Stimulated activated effector memory CD8-positive, alpha-beta T cell treated with anti-CD3 and anti-CD28 coated beads, Interleukin-12 subunit alpha, Interleukin-12 subunit beta, amount 100 ng/mL, for 72 hours (primary cell): ENCODE measurements at regions not wholly inside any gene's neighbourhood (a gene's known extent, or its start where the extent isn't known, plus 50 kb on each side); places are given as distances from the start of the nearest gene placed in this dataset.

Source experiments
- ATAC-seq: fragments of 150-1000 bp; cut with Tn5 transposase; 2 replicates; pipeline ENCODE4 v1.10.0; 2021
- DNase-seq, 2 donors: peaks; one replicate each; pipeline ENCODE4 v3.0.0; 2021 to 2022; ENCODE audit warnings: low spot score in 2 of 2
- H3K27ac Mint-ChIP-seq: one replicate; pipeline ENCODE4 v1.8.0; 2022; ENCODE audit warnings: mild to moderate bottlenecking, mixed read lengths
- H3K36me3 Mint-ChIP-seq: one replicate; pipeline ENCODE4 v1.8.0; 2022; ENCODE audit warnings: mild to moderate bottlenecking, mixed read lengths
- H3K4me1 Mint-ChIP-seq: one replicate; pipeline ENCODE4 v1.8.0; 2022; ENCODE audit warnings: mixed read lengths
- H3K4me3 Mint-ChIP-seq: one replicate; pipeline ENCODE4 v1.8.0; 2022; ENCODE audit warnings: mild to moderate bottlenecking, mixed read lengths
- H3K9me3 Mint-ChIP-seq: one replicate; pipeline ENCODE4 v1.8.0; 2022; ENCODE audit warnings: mixed read lengths

- Mint-ChIP-seq H3K9me3 (no peaks in the 10 kb centered on the region), H3K27ac (no peak overlapping the region), H3K4me3 (no peak overlapping the region), H3K36me3 (no peaks in the 10 kb centered on the region), H3K4me1 (peaks cover 10% of the 10 kb centered on the region)
- DNase-seq, result no peak
- ATAC-seq, result no peak
These were observed 90.3 kb downstream of the SNX5 start for GRCh38 chr20:17878069-17878911.

DNA sequence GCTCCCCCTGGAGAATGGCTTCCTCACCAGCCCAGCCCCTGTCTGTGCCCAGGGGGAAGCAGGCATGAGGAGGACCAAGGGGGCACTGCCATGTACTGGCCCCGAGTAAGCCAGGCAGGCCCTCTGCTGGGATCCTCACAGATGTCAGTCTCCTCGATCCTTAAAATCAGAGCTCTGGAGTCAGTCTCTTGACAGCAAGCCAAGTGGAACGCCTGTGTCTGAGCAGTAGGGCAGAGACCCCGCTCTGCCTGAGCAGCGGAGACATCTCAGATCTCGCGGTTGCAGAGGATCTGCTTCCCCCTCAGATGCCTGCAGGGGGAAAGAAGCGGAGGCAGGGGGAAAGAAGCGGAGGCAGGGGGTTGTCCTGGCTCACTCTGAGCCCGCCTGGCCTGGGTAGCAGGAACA lies 92.6 kb downstream of the SNX5 start:
- DNase-seq (no peak), ATAC-seq (no peak)
- no peak overlapping the region for H3K4me3 Mint-ChIP-seq
- H3K4me1 Mint-ChIP-seq, result peaks cover 19% of the 10 kb centered on the region
- H3K27ac Mint-ChIP-seq, result no peak overlapping the region
- H3K36me3 Mint-ChIP-seq, result no peaks in the 10 kb centered on the region
- no peaks in the 10 kb centered on the region for H3K9me3 Mint-ChIP-seq

DNA sequence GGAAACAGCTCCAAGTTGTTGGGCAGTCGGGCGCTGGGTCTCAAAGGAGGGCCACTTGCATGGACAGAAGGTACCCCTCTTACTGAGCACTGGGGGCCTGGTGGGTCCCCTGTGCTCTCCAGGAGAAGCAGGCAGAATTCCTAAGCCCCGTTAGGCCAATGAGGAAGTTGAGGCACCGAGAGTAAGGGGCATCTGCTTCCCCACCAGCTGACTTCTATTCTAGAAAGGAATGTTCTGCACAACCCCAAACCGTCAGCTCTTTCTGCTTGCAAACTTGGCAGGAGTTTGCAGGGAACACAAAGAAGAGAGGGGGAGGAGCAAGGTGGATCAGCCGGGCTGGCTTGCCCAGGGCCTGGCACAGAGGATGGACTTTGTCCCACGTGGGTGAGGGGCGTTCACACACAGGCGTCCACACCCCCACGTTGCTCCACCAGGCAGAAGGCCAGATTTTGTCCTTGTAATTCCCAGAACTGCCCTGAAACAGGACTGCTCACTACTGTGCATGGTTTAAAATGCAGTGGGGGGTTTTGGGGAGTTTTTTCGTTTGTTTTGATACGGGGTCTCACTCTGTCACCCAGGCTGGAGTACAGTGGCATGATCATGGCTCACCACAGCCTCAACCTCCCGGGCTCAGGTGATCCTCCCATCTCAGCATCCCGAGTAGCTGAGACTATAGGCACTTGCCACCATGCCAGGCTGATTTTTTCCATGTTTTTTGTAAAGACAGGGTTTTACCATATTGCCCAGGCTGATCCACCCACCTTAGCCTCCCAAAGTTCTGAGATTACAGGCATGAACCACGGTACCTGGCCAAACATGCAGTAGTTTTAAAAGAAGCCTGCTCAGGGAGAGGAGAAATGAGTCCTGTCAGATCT lies 93.3 kb downstream of the SNX5 start:
- Mint-ChIP-seq H3K9me3 (no peaks in the 10 kb centered on the region), H3K4me1 (peaks cover 19% of the 10 kb centered on the region), H3K4me3 (no peak overlapping the region), H3K36me3 (no peaks in the 10 kb centered on the region), H3K27ac (no peak overlapping the region)
- DNase-seq (no peak), ATAC-seq (no peak)

DNA sequence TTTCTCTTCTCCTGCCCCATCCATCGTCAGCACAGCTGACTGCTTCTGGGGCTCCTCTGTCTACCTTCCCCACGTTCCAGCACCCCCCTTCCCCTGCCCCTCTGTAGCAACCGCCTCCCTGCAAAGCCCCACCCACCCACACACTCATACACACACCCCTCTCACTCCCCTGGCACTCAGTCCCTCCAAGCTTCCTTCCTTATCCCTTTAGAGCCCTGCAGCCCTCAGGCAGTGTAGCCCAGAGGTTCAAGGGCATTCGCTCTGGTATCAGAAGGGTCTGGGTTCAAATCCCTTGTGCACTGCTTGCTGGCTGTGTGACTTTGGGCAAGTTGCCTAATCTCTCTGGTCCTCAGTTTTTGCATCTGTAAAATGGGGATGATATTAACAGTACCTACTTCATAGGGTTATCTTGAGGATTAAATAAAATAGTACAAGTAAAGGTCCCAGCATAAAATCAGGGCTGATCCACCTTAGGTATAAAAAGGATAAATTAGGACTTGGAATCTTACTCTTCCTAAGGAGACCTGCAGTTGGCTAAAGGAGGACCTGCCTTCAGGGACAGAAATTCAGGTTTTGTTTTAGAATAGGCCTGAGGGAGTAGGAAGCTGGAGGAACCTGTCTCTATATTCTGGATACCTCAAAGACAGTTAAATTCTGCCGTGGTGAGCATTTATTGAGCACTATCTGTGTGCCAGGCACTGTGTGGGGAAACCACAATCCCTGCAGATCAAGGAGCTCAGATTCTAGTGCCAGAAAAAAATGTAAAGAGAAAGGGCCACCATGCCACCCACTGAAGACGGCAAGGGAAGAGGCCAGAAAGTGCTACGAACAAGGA lies 94.1 kb downstream of the SNX5 start:
- Mint-ChIP-seq H3K27ac (no peak overlapping the region), H3K4me3 (no peak overlapping the region), H3K4me1 (peaks cover 19% of the 10 kb centered on the region), H3K36me3 (no peaks in the 10 kb centered on the region), H3K9me3 (no peaks in the 10 kb centered on the region)
- ATAC-seq, result peak; percentile 6
- no peak for DNase-seq

DNA sequence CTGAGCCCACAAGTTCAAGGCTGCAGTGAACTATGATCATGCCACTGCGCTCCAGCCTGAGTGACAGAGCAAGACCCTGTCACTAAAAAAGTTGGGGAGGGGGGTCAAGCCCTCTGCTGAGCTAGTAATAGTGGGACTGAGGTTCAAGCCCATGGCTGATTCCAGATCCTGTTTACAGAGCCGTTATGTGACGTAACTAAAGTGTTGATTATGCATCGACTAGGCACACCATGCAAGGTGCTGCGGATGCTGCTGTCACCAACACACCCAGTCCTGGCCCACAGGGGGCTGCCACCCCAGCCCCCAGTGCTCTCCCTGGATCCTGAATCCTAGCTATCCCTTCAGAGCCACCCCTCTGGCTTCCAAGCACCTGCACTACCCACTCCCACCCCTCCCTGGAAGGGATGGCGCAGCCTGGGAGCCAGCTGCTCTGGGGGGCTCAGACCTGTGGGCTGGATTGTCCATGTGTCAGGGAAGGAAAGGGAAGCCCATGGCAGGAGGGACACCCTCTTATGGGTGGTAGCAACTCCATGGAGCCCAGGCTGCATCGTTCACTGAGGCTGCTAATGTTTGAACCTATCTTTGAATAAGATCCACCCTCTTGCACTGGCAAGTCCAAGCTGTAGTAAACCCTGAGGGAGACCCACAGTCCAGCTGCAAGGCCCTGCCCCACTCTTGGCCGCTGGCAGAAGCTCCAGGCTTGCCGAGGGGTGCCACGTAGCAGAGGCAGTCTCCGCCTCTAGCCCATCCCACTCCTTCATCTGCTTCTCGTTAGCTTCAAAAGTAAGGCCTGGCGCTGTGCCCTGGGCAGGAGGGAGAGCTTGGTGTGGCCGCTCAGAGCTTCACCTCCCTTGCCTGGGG lies 95.0 kb downstream of the SNX5 start:
- DNase-seq (no peak), ATAC-seq (peak; percentile 44)
- H3K36me3 Mint-ChIP-seq, result no peaks in the 10 kb centered on the region

DNA sequence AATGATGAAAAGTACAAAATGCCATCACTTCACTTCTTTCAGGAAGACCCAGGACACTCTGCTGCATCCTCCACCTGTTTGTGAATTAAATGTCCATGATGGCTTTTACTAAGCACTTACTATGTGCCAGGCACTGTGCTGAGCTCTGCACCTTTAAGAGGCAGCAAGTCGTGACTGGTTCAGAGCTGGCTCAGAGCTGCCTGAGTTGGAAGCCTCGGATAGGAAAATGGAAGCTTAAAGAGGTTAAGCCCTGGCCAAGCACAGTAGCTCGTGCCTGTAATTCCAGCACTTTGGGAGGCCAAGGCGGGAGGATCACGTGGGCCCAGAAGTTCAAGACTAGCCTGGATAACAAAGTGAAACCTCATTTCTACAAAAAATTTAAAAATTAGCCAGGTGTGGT lies 95.6 kb downstream of the SNX5 start:
- Mint-ChIP-seq H3K4me1 (peaks cover 10% of the 10 kb centered on the region), H3K27ac (no peak overlapping the region), H3K36me3 (no peaks in the 10 kb centered on the region), H3K4me3 (no peak overlapping the region), H3K9me3 (no peaks in the 10 kb centered on the region)
- DNase-seq, result no peak
- no peak for ATAC-seq

More for the DNA sequence above, 95.0 kb downstream of the SNX5 start:
- Mint-ChIP-seq H3K27ac (no peak overlapping the region), H3K9me3 (no peaks in the 10 kb centered on the region), H3K4me3 (no peak overlapping the region), H3K4me1 (peaks cover 17% of the 10 kb centered on the region)

GRCh38 chr20:17872434-17872833 lies 96.2 kb downstream of the SNX5 start:
- no peak for DNase-seq
- Mint-ChIP-seq H3K36me3 (no peaks in the 10 kb centered on the region), H3K4me1 (peaks cover 9% of the 10 kb centered on the region), H3K27ac (peak overlapping the region; percentile 1), H3K4me3 (no peak overlapping the region), H3K9me3 (no peaks in the 10 kb centered on the region)
- no peak for ATAC-seq

DNA sequence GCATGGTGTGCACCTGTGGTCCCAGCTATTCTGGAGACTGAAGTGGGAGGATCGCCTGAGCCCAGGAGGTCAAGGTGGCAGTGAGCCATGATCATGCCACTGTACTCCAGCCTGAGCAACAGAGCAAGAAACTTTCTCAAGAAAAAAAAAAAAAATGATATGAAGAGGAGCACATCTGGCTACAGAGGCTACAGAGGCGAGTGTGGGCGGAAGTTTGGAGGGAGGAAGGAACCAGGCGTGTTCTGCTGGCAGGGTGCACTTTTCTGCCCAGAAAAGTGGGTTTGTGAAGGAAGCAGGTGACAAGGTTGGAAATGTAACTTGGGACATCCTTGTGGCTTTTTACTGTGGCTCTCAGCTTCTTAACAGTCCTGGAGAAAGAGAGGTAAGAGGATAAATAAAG lies 96.7 kb downstream of the SNX5 start:
- no peak overlapping the region for H3K4me3 Mint-ChIP-seq
- DNase-seq (no peak), ATAC-seq (no peak)
- no peaks in the 10 kb centered on the region for H3K36me3 Mint-ChIP-seq
- no peaks in the 10 kb centered on the region for H3K9me3 Mint-ChIP-seq
- peaks cover 9% of the 10 kb centered on the region for H3K4me1 Mint-ChIP-seq
- peak overlapping the region; percentile 1 for H3K27ac Mint-ChIP-seq

- no peak for ATAC-seq
- H3K4me3 Mint-ChIP-seq, result no peak overlapping the region
- H3K4me1 Mint-ChIP-seq, result peaks cover 9% of the 10 kb centered on the region
- no peaks in the 10 kb centered on the region for H3K36me3 Mint-ChIP-seq
- no peaks in the 10 kb centered on the region for H3K9me3 Mint-ChIP-seq
- H3K27ac Mint-ChIP-seq, result peak overlapping the region; percentile 1
- DNase-seq, result no peak
These were observed 97.4 kb downstream of the SNX5 start for GRCh38 chr20:17871181-17871580.

- H3K4me1 Mint-ChIP-seq, result peaks cover 9% of the 10 kb centered on the region
- ATAC-seq, result no peak
- no peak for DNase-seq
- no peak overlapping the region for H3K27ac Mint-ChIP-seq
- H3K36me3 Mint-ChIP-seq, result no peaks in the 10 kb centered on the region
- no peaks in the 10 kb centered on the region for H3K9me3 Mint-ChIP-seq
- no peak overlapping the region for H3K4me3 Mint-ChIP-seq
These were observed 98.4 kb downstream of the SNX5 start for GRCh38 chr20:17870086-17870740.

DNA sequence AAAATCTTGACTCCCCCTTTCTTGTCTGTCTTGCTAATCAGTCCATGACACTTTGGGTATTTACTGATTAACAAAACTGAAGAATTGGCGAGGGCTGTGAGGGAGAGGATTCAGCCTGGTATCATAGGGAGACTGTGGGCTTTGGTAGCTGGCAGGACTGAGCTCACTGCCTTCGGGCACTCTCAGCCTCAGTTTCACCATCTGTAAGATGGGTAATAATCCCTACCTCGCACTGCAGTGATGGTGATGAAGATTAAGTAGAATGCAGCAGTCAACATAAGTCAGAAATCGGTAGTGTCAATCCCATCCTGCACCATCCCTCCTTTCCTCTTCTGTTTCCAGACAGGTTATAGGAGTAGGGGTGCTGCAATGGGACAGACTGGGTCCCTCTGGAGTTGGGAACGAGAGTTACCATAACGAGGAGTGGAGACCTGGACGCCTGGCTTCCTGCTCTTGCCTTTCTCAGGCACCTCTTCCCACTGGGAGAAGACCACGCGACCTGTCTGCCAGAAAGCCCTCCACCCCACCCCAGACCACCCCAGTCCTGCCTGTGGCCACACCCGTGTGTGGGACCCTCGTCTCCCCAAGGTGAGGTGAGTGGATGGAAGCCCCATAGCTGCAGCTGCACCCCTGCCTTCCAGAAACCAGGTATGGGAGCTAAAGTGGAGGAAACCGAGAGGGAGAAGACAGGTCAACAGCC lies 99.1 kb downstream of the SNX5 start:
- no peak overlapping the region for H3K27ac Mint-ChIP-seq
- no peak overlapping the region for H3K4me3 Mint-ChIP-seq
- H3K4me1 Mint-ChIP-seq, result peaks cover 9% of the 10 kb centered on the region
- H3K9me3 Mint-ChIP-seq, result no peaks in the 10 kb centered on the region
- DNase-seq (no peak), ATAC-seq (no peak)
- no peaks in the 10 kb centered on the region for H3K36me3 Mint-ChIP-seq

DNA sequence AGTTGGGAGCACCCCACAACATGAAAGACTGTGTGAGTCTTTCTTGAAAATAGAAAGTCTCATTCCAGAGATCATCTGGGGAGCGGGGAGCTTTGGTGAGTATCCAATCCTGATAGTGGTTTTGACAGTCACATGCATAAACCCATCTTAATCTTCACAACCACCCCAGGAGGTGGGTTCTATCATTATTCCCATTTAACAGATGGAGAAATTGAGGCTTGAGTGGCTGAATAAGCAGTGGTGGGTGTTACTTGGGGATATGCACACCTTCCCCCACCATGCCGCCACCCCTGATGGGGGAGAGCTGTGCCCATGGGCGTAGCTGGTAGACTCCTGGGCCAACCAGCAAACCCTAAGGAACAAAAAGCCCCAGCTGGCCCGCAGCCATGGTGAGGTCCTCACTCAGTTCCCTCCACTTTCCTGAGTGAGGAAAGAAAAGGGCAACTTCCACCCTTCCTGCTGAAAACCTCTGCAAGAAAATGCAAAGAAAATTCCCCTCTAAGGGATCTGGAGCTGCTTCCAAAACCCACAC lies 99.8 kb downstream of the SNX5 start:
- ATAC-seq, result no peak
- no peaks in the 10 kb centered on the region for H3K36me3 Mint-ChIP-seq
- H3K27ac Mint-ChIP-seq, result no peak overlapping the region
- H3K4me1 Mint-ChIP-seq, result peaks cover 9% of the 10 kb centered on the region
- no peaks in the 10 kb centered on the region for H3K9me3 Mint-ChIP-seq
- no peak overlapping the region for H3K4me3 Mint-ChIP-seq
- DNase-seq, result no peak

DNA sequence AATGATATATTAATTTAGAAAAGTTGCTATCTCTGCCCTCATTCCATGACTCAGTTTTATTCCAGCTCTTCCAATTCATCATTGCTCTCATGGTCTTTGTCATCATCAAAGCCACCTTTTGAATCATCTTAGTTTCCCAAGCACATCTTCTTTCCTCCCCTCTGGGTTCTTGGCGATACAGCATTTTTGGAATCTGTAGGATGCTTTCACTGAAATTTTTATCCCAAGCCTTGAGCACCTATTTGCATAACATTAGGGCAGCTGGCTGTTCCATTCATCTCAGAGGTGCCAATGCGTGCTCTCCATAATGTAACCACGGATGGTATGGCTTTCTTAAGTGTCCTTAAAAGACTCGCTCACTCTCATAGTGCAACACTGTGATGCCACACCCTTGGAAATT lies 100.4 kb downstream of the SNX5 start:
- peaks cover 9% of the 10 kb centered on the region for H3K4me1 Mint-ChIP-seq
- no peak overlapping the region for H3K4me3 Mint-ChIP-seq
- DNase-seq (no peak), ATAC-seq (no peak)
- no peaks in the 10 kb centered on the region for H3K9me3 Mint-ChIP-seq
- no peak overlapping the region for H3K27ac Mint-ChIP-seq
- no peaks in the 10 kb centered on the region for H3K36me3 Mint-ChIP-seq
